ENCODE measurements at regions not wholly inside any gene's neighbourhood (a gene's known extent, or its start where the extent isn't known, plus 50 kb on each side); places are given as distances from the start of the nearest gene placed in this dataset.

GRCh38 chr14:22131749-22132476, 457.1 kb downstream of the DAD1 start:
- TF ChIP-seq SMC3 (IDR thresholded peaks at IDR 0.05; ENCODE audit: low read depth, low read length) (no peak), FOS (IDR thresholded peaks at IDR 0.05; ENCODE audit: low read depth, low read length) (no peak), MXI1 (IDR thresholded peaks at IDR 0.05; ENCODE audit: borderline replicate concordance, low read depth, low read length) (no peak), MAFK (IDR thresholded peaks at IDR 0.05; ENCODE audit: low read depth, low read length) (no peak), RAD21 (IDR thresholded peaks at IDR 0.05; ENCODE audit: low read length) (peak; percentile 24; the same call in 1 of the 2 replicates), CTCF (conservative IDR thresholded peaks at IDR 0.05; ENCODE audit: low read depth, low read length) (peak; percentile 39; the same call in 1 of the 2 replicates)
- no peak for ATAC-seq (ENCODE audit: low read depth)
- no peak overlapping the region for H3K23ac ChIP-seq (ENCODE audit: low read depth, low read length)
- intact Hi-C loops (cut with micrococcal nuclease) (no loop called here), in situ Hi-C loops (cut with MboI; ENCODE audit: low sequenced_read_pairs) (no loop called here), dilution Hi-C loops (cut with HindIII; ENCODE audit: low sequenced_read_pairs, unreplicated experiment) (no loop called here)
- no peak overlapping the region for H3K9ac ChIP-seq (ENCODE audit: low read depth, low read length)
- H3K4me1 ChIP-seq (ENCODE audit: control insufficient read depth, insufficient read depth, low read length) = no peaks in the 10 kb centered on the region
- H4K8ac ChIP-seq (ENCODE audit: low read depth in 2 of 2, low read length in 2 of 2) = no peak overlapping the region
- POLR2A ChIA-PET (ENCODE audit: unreplicated experiment) = no interaction called here
- H2BK120ac ChIP-seq (ENCODE audit: low read depth, low read length) = no peak overlapping the region
- no peak overlapping the region for H4K91ac ChIP-seq (ENCODE audit: insufficient read depth, low read depth, low read length)
- no peaks in the 10 kb centered on the region for H3K36me3 ChIP-seq (ENCODE audit: control insufficient read depth, insufficient read depth, low read length)
- H3K14ac ChIP-seq (replicated peaks; ENCODE audit: low read depth, low read length) = no peak overlapping the region
- H3K4ac ChIP-seq (ENCODE audit: low read depth, low read length) = no peak overlapping the region
- no peak overlapping the region for H2AFZ ChIP-seq (replicated peaks; ENCODE audit: low read length, poor library complexity)
- no peaks in the 10 kb centered on the region for H3K27me3 ChIP-seq (ENCODE audit: control insufficient read depth, insufficient read depth, low read length)
- no peaks in the 10 kb centered on the region for H4K20me1 ChIP-seq (ENCODE audit: insufficient read depth, low read length)
- no peak overlapping the region for H4K5ac ChIP-seq (ENCODE audit: low read depth, low read length)
- H3K9me3 ChIP-seq (ENCODE audit: control insufficient read depth, insufficient read depth, low read length) = no peaks in the 10 kb centered on the region
- no peak overlapping the region for H2BK5ac ChIP-seq (ENCODE audit: low read depth, low read length, poor library complexity, severe bottlenecking)
- no CpG with 5 or more reads among the region's 4 CpGs for WGBS, 2 experiments (ENCODE audit: extremely low coverage in 2 of 2, insufficient read length in 1 of 2)
- no peak overlapping the region for H3K56ac ChIP-seq (ENCODE audit: extremely low read depth, insufficient read depth, low read length)
- H3K27ac ChIP-seq (ENCODE audit: insufficient read depth, low read length) = no peak overlapping the region
- no peaks in the 10 kb centered on the region for H3K79me1 ChIP-seq (ENCODE audit: low read depth in 1 of 2, low read length in 2 of 2)
- H3K9me1 ChIP-seq (ENCODE audit: insufficient read depth, low read length) = no peaks in the 10 kb centered on the region
- CTCF ChIA-PET = interaction anchor here (0.6 to 0.7 kb wide), 3 partner anchors 31 to 65 kb away, joined by 3 to 4 read pairs (median 3); no protein-coding TSS in a partner anchor
- no TSS peak for BruUV-seq (replicated peaks)
- peak; percentile 3 for DNase-seq
- no peak overlapping the region for H2AK5ac ChIP-seq (ENCODE audit: low read depth, low read length)
- no peak overlapping the region for H3K4me3 ChIP-seq (ENCODE audit: insufficient read depth, low read depth, low read length)
- no peak overlapping the region for H2AK9ac ChIP-seq (replicated peaks; ENCODE audit: low read depth, low read length, poor library complexity)
- H3K18ac ChIP-seq (ENCODE audit: low read depth, low read length) = no peak overlapping the region
- H2BK20ac ChIP-seq (ENCODE audit: low read depth, low read length) = no peak overlapping the region
- H3K4me2 ChIP-seq (ENCODE audit: low read depth, low read length) = no peak overlapping the region
- H2BK15ac ChIP-seq (ENCODE audit: low read depth, low read length) = no peak overlapping the region

All from IMR-90 (cell line).